DMS 273 (cell line): ENCODE measurements at regions not wholly inside any gene's neighbourhood (a gene's known extent, or its start where the extent isn't known, plus 50 kb on each side); places are given as distances from the start of the nearest gene placed in this dataset.
"Not testable (repeated sequence)": the region's sequence is repeated elsewhere in the genome, so short reads cannot be mapped to it uniquely, and the experiment has no call there.

Experiments
- DNase-seq: peaks from one replicate; lab custom pipeline; 2025; ENCODE audit not compliant: unreplicated experiment; lab: John Stamatoyannopoulos, UW

DNA sequence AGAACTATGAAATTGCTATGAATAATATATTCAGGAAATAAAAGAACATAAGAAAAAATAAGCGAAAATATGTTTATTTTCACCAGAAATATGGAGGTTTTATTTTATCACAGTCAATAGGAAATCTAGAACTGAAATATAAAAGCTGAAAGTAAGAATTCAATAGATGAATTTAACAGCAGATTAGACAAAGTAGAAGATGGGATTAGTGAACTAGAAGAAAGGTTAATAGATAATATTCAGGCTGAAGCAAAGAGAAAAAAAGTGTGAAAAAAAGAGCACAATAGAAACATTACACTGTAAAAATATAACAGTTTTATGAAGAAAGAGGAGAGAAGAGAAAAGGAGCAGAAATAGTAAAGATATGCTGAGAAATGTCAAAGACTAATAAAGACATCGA lies 1152.1 kb downstream of the FAT4 start:
- DNase-seq, result no peak

DNA sequence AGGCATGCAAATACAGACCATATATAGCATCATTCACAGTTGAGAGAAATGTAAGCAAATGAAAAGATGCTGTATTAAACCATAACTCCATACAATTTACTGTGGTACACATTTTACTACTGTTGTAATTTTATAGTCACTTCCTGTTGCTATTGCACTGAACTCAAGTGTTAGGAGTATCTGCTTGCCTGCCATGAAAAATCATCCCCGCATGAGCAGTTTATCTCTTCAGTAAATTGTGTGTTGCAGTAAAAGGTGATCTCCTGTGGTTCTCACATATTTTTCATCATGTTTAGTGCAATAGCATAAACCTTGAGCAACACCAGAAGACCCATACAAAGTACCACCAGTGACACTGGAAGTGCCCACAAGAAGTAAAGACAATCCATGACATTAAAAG lies 1153.4 kb downstream of the FAT4 start:
- DNase-seq, result no peak

DNA sequence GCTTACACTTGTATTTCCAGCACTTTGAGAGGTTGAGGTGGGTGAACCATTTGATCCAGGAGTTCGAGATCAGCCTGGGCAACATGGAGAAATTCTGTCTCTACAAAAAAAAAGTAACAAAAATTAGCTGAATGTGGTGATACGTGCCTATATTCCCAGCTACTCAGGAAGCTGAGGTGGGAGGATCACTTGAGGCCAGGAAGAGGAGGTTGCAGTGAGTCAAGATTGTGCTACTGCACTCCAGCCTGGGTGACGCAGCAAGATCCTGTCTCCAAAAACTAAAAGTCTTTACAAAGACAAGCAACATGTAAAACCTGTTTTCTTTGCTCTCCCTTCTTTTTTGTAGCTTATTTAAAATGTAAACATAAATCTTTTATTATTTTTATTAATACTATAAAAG lies 1156.1 kb downstream of the FAT4 start:
- no peak for DNase-seq

DNA sequence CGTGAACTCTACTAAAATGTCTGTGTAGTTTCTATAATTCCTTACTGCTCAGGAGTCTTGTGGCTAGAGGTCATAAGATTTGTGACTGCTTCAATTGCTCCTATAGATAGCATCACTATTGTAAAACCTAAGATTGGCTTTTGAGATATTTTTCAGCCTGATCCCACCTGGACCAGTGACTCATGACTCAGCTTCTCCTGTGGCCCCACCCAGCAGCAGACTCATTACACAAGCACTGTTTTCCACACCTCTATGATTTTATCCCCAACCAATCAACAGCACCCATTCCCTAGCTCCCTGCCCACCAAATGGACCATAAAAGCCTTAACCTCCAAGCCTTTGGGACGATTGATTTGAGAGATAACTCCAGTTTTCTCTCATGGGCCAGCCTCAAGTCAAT lies 1157.0 kb upstream of the INTU start:
- DNase-seq, result no peak

DNA sequence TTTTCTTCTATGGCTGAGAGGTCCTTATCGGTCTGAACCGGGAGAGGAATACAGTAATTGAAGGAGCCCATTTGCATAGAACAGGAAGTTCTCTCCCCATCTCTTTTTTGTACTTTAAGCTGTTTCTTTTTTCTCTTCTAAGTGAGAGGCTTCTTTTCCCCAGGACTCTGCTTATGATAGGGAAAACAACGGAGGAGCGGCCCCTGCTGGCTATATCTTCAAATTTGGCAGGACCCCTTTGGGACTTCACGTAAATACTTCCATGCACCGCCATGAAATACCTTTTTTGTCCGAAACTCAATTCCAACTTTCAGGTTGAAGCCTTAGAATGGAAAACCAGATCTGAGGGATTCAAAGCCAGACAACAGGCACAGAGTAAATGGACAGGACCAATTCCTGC lies 1153.0 kb upstream of the INTU start:
- DNase-seq, result no peak

DNA sequence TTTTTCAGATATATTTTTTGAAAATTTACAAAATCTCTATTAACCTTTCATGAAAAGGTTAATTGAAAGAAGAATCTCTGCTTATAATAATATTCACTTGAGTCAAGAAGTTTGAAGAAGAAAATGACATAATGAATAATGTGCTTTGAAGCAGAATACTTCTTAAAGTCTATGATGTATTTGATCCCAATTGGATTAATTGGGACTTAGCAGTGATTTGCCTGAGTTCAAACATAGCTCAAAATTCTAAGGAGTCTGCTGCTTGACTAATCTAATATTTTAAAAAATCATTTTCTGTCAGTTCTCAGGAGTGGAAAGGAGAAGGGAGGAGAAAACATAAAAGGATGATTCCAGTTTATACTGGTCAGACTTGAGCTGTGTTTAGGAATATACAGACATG lies 1150.4 kb upstream of the INTU start:
- DNase-seq, result no peak

DNA sequence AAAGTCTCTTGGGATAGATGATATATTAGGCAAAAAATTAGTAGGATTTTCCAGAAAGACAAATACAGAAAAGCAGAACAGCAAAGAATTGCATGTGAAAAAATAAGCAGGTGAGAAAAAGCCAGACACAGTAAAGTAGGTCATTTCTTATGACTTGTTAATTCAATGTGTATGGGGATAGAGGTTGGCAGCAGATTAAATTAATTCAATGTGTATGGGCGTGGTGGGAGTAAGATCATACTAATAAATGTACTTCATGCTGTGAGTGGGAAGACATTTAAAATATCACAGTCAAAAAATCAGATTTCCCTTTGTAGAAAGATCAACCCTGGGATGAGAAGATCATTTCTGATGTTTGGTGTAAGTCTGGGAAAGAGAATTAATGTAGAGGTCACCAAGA lies 1146.4 kb upstream of the INTU start:
- DNase-seq, result no peak

DNA sequence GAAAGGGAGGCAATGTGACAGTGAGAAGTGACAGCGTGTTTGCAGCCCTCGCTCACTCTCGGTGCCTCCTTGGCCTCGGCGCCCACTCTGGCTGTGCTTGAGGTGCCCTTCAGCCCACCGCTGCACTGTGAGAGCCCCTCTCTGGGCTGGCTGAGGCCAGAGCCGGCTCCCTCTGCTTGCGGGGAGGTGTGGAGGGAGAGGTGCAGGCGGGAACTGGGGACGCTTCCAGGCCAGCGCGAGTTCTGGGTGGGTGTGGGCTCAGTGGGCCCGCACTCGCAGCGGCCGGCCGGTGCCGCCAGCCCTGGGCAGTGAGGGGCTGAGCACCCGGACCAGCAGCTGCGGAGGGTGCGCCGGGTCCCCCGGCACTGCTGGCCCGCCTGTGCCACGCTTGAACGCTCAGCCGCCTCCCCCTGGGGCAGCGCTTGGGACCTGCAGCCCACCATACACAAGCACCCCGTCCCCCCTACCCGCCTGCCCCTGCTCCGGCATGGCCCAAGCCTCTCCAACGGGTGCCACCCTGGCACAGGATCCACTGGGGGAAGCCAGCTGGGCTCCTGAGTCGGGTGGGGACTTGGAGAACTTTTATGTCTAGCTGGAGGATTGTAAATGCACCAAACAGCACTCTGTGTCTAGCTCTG lies 1142.8 kb upstream of the INTU start:
- DNase-seq, result no peak

DNA sequence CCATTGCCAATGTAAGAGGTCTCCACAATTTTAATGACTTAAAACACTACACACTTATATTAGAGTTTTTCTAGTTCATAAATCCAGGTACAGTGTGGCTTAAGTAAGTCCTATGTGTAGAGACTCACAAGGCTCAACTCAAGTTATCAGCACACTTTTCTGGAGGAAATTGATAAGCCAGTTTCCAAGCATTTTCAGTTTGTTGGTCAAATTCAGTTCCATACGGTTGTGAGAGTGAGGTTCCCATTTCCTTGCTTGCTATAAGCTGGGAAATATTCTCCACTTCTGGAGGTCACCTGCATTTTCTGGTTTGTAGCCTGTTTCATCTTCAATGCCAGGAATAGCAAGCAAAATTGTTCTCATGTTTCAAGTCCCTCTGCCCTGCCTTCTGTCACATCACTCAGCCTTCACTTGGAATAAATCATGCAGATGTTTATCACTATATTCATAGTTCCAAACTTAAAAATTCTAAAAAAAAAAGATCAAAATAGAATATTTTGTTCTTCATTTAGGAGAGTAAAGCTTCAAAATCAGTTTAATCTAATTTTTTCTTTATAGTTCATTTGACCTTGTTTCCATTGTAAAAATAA lies 1137.5 kb upstream of the INTU start:
- peak; percentile 73 for DNase-seq

DNA sequence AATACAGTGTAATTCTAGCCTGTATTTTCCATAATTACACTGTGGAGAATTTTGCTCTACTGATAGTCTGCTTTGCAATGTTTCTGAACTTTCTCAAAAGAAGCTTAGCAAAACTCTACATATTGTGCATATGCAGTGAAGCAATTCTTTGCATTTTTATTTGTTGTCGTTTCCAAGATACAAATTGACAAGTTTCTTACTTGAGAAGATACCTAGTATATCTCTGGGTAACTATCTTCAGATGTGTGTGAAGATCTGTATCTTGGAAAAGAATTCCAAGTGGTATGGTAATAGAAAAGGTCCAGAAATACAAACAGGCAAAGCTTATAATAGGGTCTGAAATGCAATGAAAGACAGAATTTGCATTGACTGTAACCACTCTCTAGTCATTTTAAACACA lies 1119.8 kb upstream of the INTU start:
- no peak for DNase-seq

DNA sequence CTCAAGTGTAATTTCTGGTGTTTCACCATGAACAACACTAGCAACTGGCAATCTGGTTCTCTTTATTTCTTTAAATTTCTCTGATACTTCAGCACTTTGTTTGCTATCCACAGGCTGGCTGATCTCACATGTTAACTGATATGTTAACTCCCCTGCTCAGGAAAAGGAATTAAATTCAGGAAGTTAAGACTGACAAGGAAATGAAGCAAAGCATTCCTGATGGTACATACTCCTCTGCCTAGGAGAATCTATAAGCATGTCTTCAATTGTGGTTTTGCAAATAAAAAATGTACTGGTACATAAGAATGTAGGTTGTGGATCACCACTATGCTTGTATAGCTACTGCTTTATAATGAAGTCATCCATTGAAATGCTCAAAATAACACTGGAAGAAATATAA lies 1119.2 kb upstream of the INTU start:
- DNase-seq, result no peak

DNA sequence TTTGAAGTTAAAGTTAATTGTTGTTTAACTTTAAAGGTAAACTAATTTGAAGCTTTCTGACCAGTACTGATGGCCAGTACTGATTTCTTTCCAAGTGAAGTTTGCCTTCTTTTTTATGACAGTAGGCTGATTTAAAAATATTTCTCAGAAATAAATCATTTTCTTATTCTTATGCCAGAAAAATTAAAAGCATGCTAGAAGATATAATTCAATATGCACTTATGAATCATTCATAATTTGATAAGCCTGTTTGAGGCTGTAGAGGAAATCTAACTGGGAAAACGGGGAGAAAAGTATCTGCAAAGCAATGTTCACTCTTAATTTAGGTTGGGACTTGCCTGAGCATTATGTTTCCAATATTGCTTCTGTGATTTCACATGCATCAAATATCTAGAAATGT lies 1112.0 kb upstream of the INTU start:
- no peak for DNase-seq

DNA sequence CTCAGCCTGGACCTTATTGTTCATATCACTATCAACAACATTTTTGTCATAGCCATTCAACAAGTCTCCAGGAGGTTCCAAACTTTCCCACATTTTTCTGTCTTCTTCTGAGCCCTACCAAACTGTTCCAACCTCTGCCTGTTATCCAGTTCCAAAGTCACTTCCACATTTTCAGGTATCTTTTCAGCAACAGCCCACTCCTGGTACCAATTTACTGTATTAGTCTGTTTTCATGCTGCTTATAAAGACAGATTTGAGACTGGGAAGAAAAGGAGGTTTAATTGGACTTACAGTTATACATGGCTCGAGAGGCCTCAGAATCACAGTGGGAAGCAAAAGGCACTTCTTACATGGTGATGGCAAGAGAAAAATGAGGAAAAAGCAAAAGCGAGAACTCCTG lies 1107.4 kb upstream of the INTU start:
- not testable (repeated sequence) for DNase-seq

DNA sequence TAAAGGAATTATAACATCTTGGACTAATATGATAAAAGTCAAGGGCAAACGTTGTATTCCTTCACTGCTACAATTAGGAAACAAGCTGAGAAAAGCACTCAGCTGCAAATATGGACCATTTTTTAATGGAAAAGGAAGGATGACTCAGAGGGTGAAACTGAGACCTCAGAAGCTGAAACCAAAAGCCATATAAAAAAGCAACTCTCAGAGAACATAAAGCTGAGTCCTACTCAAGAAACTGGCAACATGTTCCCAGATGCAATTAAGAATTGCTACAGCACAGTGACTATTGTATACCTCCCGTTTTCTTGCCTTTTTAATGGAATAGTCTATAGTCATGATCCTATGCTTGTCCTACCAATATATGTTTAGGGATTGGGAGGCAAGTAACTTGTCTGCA lies 1106.4 kb upstream of the INTU start:
- no peak for DNase-seq

DNA sequence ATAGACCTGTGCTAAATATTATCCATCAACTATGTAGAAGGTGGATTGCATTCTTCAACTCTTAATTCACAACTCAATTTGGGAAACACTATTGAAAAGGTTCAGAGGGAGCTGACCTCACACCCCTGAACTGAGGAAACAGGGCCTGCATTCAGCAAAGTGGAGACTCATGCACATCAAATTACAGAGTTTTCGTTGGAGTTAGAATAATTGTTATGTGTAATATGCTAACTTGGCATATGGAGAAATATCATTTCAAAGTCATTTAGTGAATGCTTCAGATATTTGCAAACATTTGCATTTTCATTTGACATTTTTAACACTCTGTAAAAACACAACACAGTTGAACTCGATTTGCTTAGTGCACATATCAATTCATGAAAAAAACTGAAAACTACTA lies 1102.8 kb upstream of the INTU start:
- no peak for DNase-seq

DNA sequence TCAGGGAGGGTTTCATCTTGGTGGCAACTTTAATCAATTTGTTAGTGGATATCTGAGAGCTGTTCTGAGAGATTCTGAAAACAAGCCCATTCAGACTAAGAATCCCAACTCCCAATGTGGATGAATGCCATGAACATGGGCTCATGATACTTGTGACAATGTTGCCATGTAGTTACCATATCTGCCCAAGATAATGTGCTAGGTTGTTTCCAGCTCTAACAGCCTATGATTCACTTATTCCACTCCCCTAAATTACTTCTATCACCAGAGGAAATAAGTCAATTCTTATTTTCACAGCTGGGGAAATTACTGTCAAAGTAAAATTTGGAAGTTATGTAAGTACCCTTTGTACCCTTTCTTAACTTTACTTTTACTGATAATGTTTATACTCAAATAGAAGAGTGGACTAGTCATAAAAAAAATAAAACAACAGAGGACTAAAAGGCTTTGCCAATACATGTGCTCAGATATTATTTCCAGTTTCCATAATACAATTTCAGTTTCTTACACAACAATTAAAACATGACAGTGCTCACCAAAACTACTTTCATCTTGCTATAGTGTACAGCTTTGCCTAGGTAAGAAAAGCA lies 1101.7 kb upstream of the INTU start:
- DNase-seq, result no peak

DNA sequence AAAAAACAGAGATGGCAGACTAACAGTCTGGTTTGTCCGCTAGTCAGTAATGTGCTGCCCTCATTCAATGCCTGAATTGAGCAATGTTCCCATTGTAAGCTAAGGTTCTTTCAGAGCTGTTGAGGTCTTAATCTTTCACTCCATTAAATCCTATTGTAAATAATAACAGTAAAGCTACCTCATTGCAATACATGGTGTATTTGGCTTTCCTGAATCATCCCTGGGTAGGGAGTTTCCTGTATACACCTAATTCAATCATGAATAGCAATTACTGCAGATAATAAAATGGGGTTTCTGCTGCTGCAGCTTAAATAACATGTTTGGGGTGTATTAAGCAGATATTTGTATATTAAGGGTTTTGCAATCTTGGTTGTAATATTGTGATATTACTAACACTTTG lies 1100.2 kb upstream of the INTU start:
- DNase-seq, result no peak

DNA sequence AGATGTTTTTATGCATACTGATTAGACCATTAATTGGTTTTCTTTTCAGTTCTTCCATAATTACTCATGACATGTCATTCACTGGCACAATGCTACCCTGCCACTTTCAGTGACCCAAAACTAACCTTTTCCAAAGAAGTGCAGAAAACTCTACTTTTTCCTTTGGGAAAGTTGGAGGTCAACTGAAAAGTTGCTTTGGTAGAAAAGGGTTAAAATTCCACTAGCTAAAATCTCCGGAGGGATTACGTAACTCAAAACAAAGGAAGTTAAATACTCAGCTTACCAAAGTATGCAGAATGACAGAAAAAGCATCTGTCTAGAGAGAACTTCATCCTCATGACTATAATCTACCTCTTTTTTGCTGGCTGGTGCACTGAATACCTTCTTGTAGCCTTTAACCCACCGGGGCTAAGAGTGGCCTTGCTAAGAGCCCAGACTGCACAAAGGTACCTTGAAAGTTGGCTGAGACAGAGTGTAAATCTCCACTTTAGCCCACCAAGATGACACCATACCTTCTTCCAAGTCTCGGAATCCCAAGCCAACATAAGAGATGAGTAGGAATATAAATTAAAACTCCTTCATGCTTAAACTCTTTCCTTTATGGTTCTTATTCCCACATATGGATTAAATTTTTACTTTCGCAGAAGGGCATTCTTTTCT lies 1099.5 kb upstream of the INTU start:
- no peak for DNase-seq

DNA sequence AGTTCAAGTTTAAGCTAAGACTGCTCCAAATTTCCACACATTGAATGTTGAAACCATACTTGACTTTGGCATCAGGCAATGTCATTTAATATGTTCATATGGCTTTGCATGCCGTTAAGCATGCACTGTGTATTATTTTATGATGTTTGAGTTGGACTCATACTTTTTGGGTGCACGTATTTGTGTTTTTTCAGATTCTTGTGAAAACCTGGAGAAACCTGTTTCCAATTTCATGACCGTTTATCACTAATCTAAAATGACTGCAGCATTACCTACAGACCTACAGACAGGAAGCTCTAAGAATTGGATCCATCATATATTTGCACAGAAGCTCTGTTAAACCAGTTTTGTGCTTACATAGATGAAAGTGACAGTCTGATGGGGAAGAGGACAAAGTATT lies 1093.0 kb upstream of the INTU start:
- DNase-seq, result no peak

DNA sequence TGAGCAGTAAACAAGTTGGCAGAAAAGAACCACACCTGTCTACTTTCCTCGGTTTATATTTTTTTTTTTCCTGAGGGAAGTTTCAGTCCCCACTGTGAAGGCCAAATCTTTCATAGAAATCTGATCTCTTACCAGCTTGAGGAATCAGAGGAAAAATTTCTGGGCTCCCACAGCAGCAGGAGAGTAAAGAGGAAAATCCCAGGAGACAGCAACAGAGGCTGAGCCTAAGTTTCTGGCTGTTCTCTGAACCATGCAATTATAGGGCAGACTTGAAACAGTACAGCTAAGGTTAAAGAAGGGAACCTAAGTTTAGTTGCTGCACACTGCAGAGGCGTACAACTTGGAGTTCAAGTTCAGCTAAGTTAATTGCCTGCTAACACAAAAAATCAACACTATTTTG lies 1090.9 kb upstream of the INTU start:
- DNase-seq, result peak; percentile 65

DNA sequence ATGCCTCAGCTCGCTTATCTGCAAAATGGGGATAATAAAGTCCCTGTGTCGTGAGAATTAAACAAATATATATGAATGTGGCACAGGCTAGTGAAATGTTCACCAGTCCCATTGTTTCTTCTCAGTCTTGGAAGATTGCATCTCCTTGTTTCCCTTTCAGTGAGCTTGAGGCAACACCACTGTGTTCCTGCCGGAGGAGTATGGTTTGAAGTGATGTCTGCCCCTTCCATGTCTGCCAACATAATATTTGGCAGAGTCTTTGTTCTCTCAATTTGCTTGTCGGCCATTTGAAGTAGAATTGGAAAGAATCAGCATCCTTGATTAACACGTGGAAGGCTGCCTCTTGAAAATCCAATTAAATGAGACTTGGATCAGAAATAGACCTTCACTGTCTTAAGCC lies 1088.5 kb upstream of the INTU start:
- DNase-seq, result no peak

DNA sequence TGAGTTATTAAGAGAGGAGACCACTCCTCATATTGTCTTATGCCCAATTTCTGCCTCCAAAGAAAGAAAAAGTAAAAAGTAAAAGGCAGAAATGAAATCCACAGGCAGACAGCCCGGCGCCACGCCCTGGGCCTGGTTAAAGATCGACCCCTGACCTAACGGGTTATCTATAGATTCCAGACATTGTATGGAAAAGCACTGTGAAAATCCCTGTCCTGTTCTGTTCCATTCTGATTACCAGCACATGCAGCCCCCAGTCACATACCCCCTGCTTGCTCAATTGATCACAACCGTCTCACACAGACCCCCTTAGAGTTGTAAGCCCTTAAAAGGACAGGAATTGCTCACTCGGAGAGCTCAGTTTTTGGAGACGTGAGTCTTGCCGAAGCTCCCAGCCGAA lies 1086.6 kb upstream of the INTU start:
- not testable (repeated sequence) for DNase-seq
